H1 (cell line): ENCODE measurements at regions not wholly inside any gene's neighbourhood (a gene's known extent, or its start where the extent isn't known, plus 50 kb on each side); places are given as distances from the start of the nearest gene placed in this dataset.

Source experiments
- CTCF ChIA-PET: fragments of 300-600 bp; sonication (Branson Sonifier 250); formaldehyde crosslinking; loops from one replicate; lab custom pipeline; 2021; ENCODE audit not compliant: partially characterized antibody; lab: Charles Lee
- POLR2A ChIA-PET: fragments of 300-600 bp; sonication (Branson Sonifier 250); formaldehyde crosslinking; loops from one replicate; lab custom pipeline; 2021; ENCODE audit warnings: inconsistent platforms; ENCODE audit not compliant: partially characterized antibody; lab: Charles Lee
- DNase-seq, 2 experiments: peaks; one replicate each; pipeline versions ENCODE4 v3.0.0 to v3.0.0-alpha.2; 2010 to 2022; ENCODE audit warnings: low spot score in 2 of 2, low read depth in 1 of 2, mixed read lengths in 1 of 2
- FAIRE-seq: peaks from 2 replicates; lab custom pipeline; 2011; peaks lifted over from hg19 to GRCh38; lab: Jason Lieb, UNC
- H2AFZ ChIP-seq: 2 replicates; pipeline ENCODE4 v1.8.1; 2012; ENCODE audit warnings: low read length, inconsistent platforms
- H2AK5ac ChIP-seq: 2 replicates; pipeline ENCODE4 v1.6.1; 2013; ENCODE audit warnings: low read depth, low read length
- H2BK120ac ChIP-seq: replicated peaks from 2 replicates; pipeline ENCODE3; 2013; ENCODE audit warnings: low read depth, low read length, inconsistent platforms
- H2BK12ac ChIP-seq: 2 replicates; pipeline ENCODE4 v1.6.1; 2013; ENCODE audit warnings: low read depth, low read length
- H2BK15ac ChIP-seq: 2 replicates; pipeline ENCODE4 v1.6.1; 2013; ENCODE audit warnings: low read length
- H2BK20ac ChIP-seq: 2 replicates; pipeline ENCODE4 v1.6.1; 2013; ENCODE audit warnings: low read length
- H2BK5ac ChIP-seq: 2 replicates; pipeline ENCODE4 v1.6.1; 2013; ENCODE audit warnings: low read depth, low read length
- H3K14ac ChIP-seq: 2 replicates; pipeline ENCODE4 v1.6.1; 2013; ENCODE audit warnings: inconsistent platforms; ENCODE audit not compliant: insufficient read length
- H3K18ac ChIP-seq: 2 replicates; pipeline ENCODE4 v1.6.1; 2013; ENCODE audit warnings: low read length; ENCODE audit errors: extremely low read depth
- H3K23ac ChIP-seq: 2 replicates; pipeline ENCODE4 v1.6.1; 2013; ENCODE audit warnings: inconsistent platforms; ENCODE audit not compliant: insufficient read length
- H3K23me2 ChIP-seq: 2 replicates; pipeline ENCODE4 v1.6.1; 2013; ENCODE audit warnings: low read depth, low read length
- H3K27ac ChIP-seq: 2 replicates; pipeline ENCODE4 v1.6.1; 2011; ENCODE audit warnings: low read depth, low read length, inconsistent platforms
- H3K27me3 ChIP-seq, 4 experiments: replicated peaks in 1 of 4; 1 replicate in 1 of 4; 2 replicates in 3 of 4; pipeline versions ENCODE4 v1.6.1 to v1.8.1; 2011 to 2013; ENCODE audit warnings: low read length in 3 of 4, mild to moderate bottlenecking in 3 of 4, inconsistent platforms in 2 of 4, mixed read lengths in 2 of 4, moderate library complexity in 1 of 4; ENCODE audit not compliant: control insufficient read depth in 3 of 4, insufficient read depth in 3 of 4; ENCODE audit errors: extremely low read depth in 1 of 4
- H3K36me3 ChIP-seq, 4 experiments: 2 replicates each; pipeline versions ENCODE4 v1.6.1 to v1.8.1; 2011 to 2013; ENCODE audit warnings: mild to moderate bottlenecking in 4 of 4, low read length in 3 of 4, moderate library complexity in 2 of 4, control low read depth in 1 of 4, inconsistent platforms in 1 of 4; ENCODE audit not compliant: insufficient read depth in 4 of 4, control insufficient read depth in 2 of 4
- H3K4ac ChIP-seq: replicated peaks from 2 replicates; pipeline ENCODE3; 2013; ENCODE audit warnings: low read length, low read depth, mixed read lengths, inconsistent platforms; ENCODE audit not compliant: insufficient read length
- H3K4me1 ChIP-seq, 4 experiments: replicated peaks in 1 of 4; 1 replicate in 1 of 4; 2 replicates in 3 of 4; pipeline versions ENCODE4 v1.6.1 to v1.8.1; 2011 to 2013; ENCODE audit warnings: low read length in 3 of 4, inconsistent platforms in 2 of 4, mixed read lengths in 1 of 4; ENCODE audit not compliant: insufficient read depth in 4 of 4, control insufficient read depth in 3 of 4
- H3K4me2 ChIP-seq, 2 experiments: 2 replicates each; pipeline versions ENCODE4 v1.6.1 to v1.8.1; 2011 to 2013; ENCODE audit warnings: low read depth in 2 of 2, low read length in 2 of 2, control low read depth in 1 of 2, inconsistent platforms in 1 of 2, mild to moderate bottlenecking in 1 of 2; ENCODE audit not compliant: insufficient read depth in 1 of 2
- H3K4me3 ChIP-seq, 4 experiments: fragments of 200-600, 300-600 bp in 1 of 4; sonication (generic), shearing (Covaris generic), sonication (Bioruptor Twin) in 1 of 4; 2 replicates each; pipeline versions ENCODE4 v1.5.1 to v1.8.1; 2011 to 2016; ENCODE audit warnings: low read length in 4 of 4, low read depth in 3 of 4, control low read depth in 2 of 4, inconsistent platforms in 2 of 4, mild to moderate bottlenecking in 2 of 4, mixed read lengths in 1 of 4, moderate library complexity in 1 of 4; ENCODE audit not compliant: insufficient read depth in 2 of 4; ENCODE audit errors: extremely low read depth in 1 of 4
- H3K56ac ChIP-seq: replicated peaks from 2 replicates; pipeline ENCODE3; 2013; ENCODE audit warnings: low read depth, mild to moderate bottlenecking, mixed read lengths, low read length, inconsistent platforms; ENCODE audit not compliant: insufficient read length
- H3K79me1 ChIP-seq: 2 replicates; pipeline ENCODE4 v1.6.1; 2013; ENCODE audit warnings: low read depth, low read length, control low read depth
- H3K79me2 ChIP-seq, 2 experiments: 2 replicates each; pipeline versions ENCODE4 v1.6.1 to v1.8.1; 2012 to 2013; ENCODE audit warnings: low read length in 2 of 2, mild to moderate bottlenecking in 2 of 2, inconsistent platforms in 1 of 2; ENCODE audit not compliant: insufficient read depth in 2 of 2, control insufficient read depth in 1 of 2
- H3K9ac ChIP-seq, 4 experiments: replicated peaks in 1 of 4; 1 replicate in 1 of 4; 2 replicates in 3 of 4; pipeline versions ENCODE4 v1.6.1 to v1.8.1; 2011 to 2013; ENCODE audit warnings: low read depth in 3 of 4, low read length in 3 of 4, control low read depth in 2 of 4, mild to moderate bottlenecking in 2 of 4, moderate library complexity in 2 of 4, inconsistent platforms in 1 of 4; ENCODE audit errors: extremely low read depth in 1 of 4
- H3K9me3 ChIP-seq, 2 experiments: 2 replicates each; pipeline versions ENCODE4 v1.6.1 to v1.8.1; 2012 to 2013; ENCODE audit warnings: mild to moderate bottlenecking in 2 of 2, moderate library complexity in 2 of 2, control low read depth in 1 of 2, inconsistent platforms in 1 of 2, low read depth in 1 of 2, low read length in 1 of 2, mixed read lengths in 1 of 2; ENCODE audit not compliant: insufficient read depth in 2 of 2
- H4K20me1 ChIP-seq, 2 experiments: replicated peaks in 1 of 2; 2 replicates each; pipeline versions ENCODE3 to v1.8.1; 2011 to 2013; ENCODE audit warnings: inconsistent platforms in 2 of 2, low read length in 2 of 2, mild to moderate bottlenecking in 1 of 2; ENCODE audit not compliant: insufficient read depth in 2 of 2, control insufficient read depth in 1 of 2
- H4K5ac ChIP-seq: 2 replicates; pipeline ENCODE4 v1.6.1; 2013; ENCODE audit warnings: low read length, low read depth, mixed read lengths, inconsistent platforms; ENCODE audit not compliant: insufficient read length
- H4K8ac ChIP-seq: 2 replicates; pipeline ENCODE4 v1.8.0; 2013; ENCODE audit warnings: mild to moderate bottlenecking, moderate library complexity, low read length, inconsistent platforms; ENCODE audit not compliant: insufficient read depth; ENCODE audit errors: extremely low read depth
- H4K91ac ChIP-seq: replicated peaks from 2 replicates; pipeline ENCODE3; 2013; ENCODE audit warnings: low read length, mixed read lengths, inconsistent platforms; ENCODE audit not compliant: insufficient read length
- EP300 ChIP-seq, 2 experiments: IDR thresholded peaks; 1 replicate in 1 of 2; 2 replicates in 1 of 2; pipeline ENCODE4 v1.6.1; 2011 to 2012; ENCODE audit warnings: low read depth in 2 of 2, low read length in 2 of 2, mild to moderate bottlenecking in 2 of 2, borderline replicate concordance in 1 of 2, inconsistent platforms in 1 of 2, moderate library complexity in 1 of 2
- EZH2 ChIP-seq: fragments of 200-600 bp; sonication (generic); IDR thresholded peaks from 2 replicates; pipeline ENCODE4 v1.7.1; 2012; ENCODE audit warnings: low read depth, mild to moderate bottlenecking, moderate library complexity, low read length, inconsistent platforms; ENCODE audit not compliant: severe bottlenecking
- POU5F1 ChIP-seq: IDR thresholded peaks from 2 replicates; pipeline ENCODE4 v1.6.1; 2011; ENCODE audit warnings: low read depth, mild to moderate bottlenecking, low read length, moderate library complexity
- RAD21 ChIP-seq, 2 experiments: IDR thresholded peaks in 1 of 2; conservative IDR thresholded peaks in 1 of 2; 2 replicates each; pipeline ENCODE4 v1.6.1; 2011; ENCODE audit warnings: low read depth in 2 of 2, low read length in 2 of 2, improper control_type of control experiment in 1 of 2, inconsistent platforms in 1 of 2, mild to moderate bottlenecking in 1 of 2, moderate library complexity in 1 of 2
- SIN3A ChIP-seq, 2 experiments: IDR thresholded peaks in 1 of 2; conservative IDR thresholded peaks in 1 of 2; 2 replicates each; pipeline ENCODE4 v1.6.1; 2011 to 2012; ENCODE audit warnings: low read length in 2 of 2, improper control_type of control experiment in 1 of 2, low read depth in 1 of 2, mild to moderate bottlenecking in 1 of 2
- SIX5 ChIP-seq: IDR thresholded peaks from 2 replicates; pipeline ENCODE4 v1.6.1; 2011; ENCODE audit warnings: mild to moderate bottlenecking, low read depth, low read length
- SRF ChIP-seq: IDR thresholded peaks from 2 replicates; pipeline ENCODE4 v1.6.1; 2011; ENCODE audit warnings: mild to moderate bottlenecking, low read depth, low read length, moderate library complexity
- WGBS, 2 experiments: shearing (Covaris generic) in 1 of 2; methylation state at CpG; one replicate each; pipeline versions ENCODE4 v1.1.6 to v1.1.7; 2013 to 2015; ENCODE audit warnings: low lambda C conversion rate in 2 of 2, mixed read lengths in 2 of 2, inconsistent platforms in 1 of 2, low coverage in 1 of 2, missing lambda C conversion rate in 1 of 2; ENCODE audit not compliant: insufficient replicate concordance in 2 of 2, insufficient coverage in 1 of 2, insufficient read length in 1 of 2; ENCODE audit errors: extremely low coverage in 1 of 2, missing lambda C conversion rate in 1 of 2; 5-methylcytosine and 5-hydroxymethylcytosine counted together
- TF ChIP-seq, protein P1 (sequence below), 3 experiments: IDR thresholded peaks; 1 replicate in 2 of 3; 2 replicates in 1 of 3; pipeline versions ENCODE4 v1.5.1 to v1.6.1; 2011; ENCODE audit warnings: low read length in 3 of 3, mild to moderate bottlenecking in 3 of 3, inconsistent platforms in 2 of 3, low read depth in 1 of 3, moderate library complexity in 1 of 3; ENCODE audit not compliant: insufficient read depth in 1 of 3; ENCODE audit errors: control extremely low read depth in 1 of 3

GRCh38 chrX:82081027-82081426, 879.1 kb downstream of the SH3BGRL start:
- CTCF ChIA-PET: interaction anchor here (0.6 to 1.9 kb wide), 4 partner anchors 10 to 19 kb away, joined by 3 to 4 read pairs (median 3); no protein-coding TSS in a partner anchor
- Histone ChIP-seq H2AFZ (no peak overlapping the region), H3K4me1 (no peaks in the 10 kb centered on the region), H3K36me3 (no peaks in the 10 kb centered on the region), H4K91ac (no peak overlapping the region), H3K27me3 (no peaks in the 10 kb centered on the region), H3K23ac (no peak overlapping the region), H3K27ac (no peak overlapping the region), H3K4me3 (no peak overlapping the region), H2BK5ac (no peak overlapping the region), H3K4ac (no peak overlapping the region), H3K14ac (no peak overlapping the region), H2BK20ac (no peak overlapping the region), H3K79me1 (no peaks in the 10 kb centered on the region), H3K23me2 (no peaks in the 10 kb centered on the region), H3K4me2 (no peak overlapping the region), H3K9ac (no peak overlapping the region), H3K18ac (no peak overlapping the region), H3K79me2 (no peaks in the 10 kb centered on the region), H4K20me1 (no peaks in the 10 kb centered on the region), H3K56ac (no peak overlapping the region), H2BK120ac (no peak overlapping the region), H2BK12ac (no peak overlapping the region), H3K9me3 (no peaks in the 10 kb centered on the region; a peak in 1 of 4 replicates), H4K8ac (no peak overlapping the region), H2BK15ac (no peak overlapping the region), H4K5ac (no peak overlapping the region), H2AK5ac (no peak overlapping the region)
- no peak for TF ChIP-seq EP300 (IDR thresholded peaks at IDR 0.05; ENCODE audit: borderline replicate concordance in 1 of 2, low read depth in 2 of 2, low read length in 2 of 2)
- no peak for TF ChIP-seq POU5F1
- no peak for TF ChIP-seq EZH2
- TF ChIP-seq SIN3A (conservative IDR thresholded peaks at IDR 0.05 in 1 of 2, IDR thresholded peaks at IDR 0.05 in 1 of 2; ENCODE audit: low read depth in 1 of 2, low read length in 2 of 2): no peak
- no peak for TF ChIP-seq SRF
- no peak for TF ChIP-seq SIX5
- peak; percentile 20 to 45; a peak in 3 of 4 replicates for TF ChIP-seq RAD21 (IDR thresholded peaks at IDR 0.05 in 1 of 2, conservative IDR thresholded peaks at IDR 0.05 in 1 of 2; ENCODE audit: low read depth in 2 of 2, low read length in 2 of 2)
- TF ChIP-seq, protein P1, sequence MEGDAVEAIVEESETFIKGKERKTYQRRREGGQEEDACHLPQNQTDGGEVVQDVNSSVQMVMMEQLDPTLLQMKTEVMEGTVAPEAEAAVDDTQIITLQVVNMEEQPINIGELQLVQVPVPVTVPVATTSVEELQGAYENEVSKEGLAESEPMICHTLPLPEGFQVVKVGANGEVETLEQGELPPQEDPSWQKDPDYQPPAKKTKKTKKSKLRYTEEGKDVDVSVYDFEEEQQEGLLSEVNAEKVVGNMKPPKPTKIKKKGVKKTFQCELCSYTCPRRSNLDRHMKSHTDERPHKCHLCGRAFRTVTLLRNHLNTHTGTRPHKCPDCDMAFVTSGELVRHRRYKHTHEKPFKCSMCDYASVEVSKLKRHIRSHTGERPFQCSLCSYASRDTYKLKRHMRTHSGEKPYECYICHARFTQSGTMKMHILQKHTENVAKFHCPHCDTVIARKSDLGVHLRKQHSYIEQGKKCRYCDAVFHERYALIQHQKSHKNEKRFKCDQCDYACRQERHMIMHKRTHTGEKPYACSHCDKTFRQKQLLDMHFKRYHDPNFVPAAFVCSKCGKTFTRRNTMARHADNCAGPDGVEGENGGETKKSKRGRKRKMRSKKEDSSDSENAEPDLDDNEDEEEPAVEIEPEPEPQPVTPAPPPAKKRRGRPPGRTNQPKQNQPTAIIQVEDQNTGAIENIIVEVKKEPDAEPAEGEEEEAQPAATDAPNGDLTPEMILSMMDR (IDR thresholded peaks at IDR 0.05; ENCODE audit: control extremely low read depth in 1 of 3, insufficient read depth in 1 of 3, low read depth in 1 of 3, low read length in 3 of 3): peak in 1 of 3 experiments; percentile 31; a peak in 2 of 4 replicates
- peak in 1 of 2 experiments; percentile 33 for DNase-seq
- 0% methylated on average over 1 of the region's 1 CpG; no CpG with 5 or more reads in 1 of the 2 experiments for WGBS, 2 experiments
- peak; percentile 87 for FAIRE-seq
- POLR2A ChIA-PET: no interaction called here
